CD14-positive monocyte (primary cell): ENCODE measurements at regions not wholly inside any gene's neighbourhood (a gene's known extent, or its start where the extent isn't known, plus 50 kb on each side); places are given as distances from the start of the nearest gene placed in this dataset.

Experiments
- DNase-seq, 3 donors: peaks; one replicate each; pipeline ENCODE4 v3.0.0-alpha.2; 2011 to 2022
- H2AFZ ChIP-seq: 2 replicates; pipeline ENCODE4 v1.6.0; 2012; ENCODE audit warnings: mild to moderate bottlenecking, low read depth, low read length, inconsistent platforms; ENCODE audit not compliant: insufficient read depth, poor library complexity, severe bottlenecking
- H3K27ac ChIP-seq, 2 donors: 1 replicate in 1 of 2; 2 replicates in 1 of 2; pipeline ENCODE4 v1.5.1; 2012 to 2013; ENCODE audit warnings: low read length in 2 of 2, control low read depth in 1 of 2, inconsistent platforms in 1 of 2, low read depth in 1 of 2, mild to moderate bottlenecking in 1 of 2
- H3K27me3 ChIP-seq, 2 donors: one replicate each; pipeline versions ENCODE4 v1.6.0 to v1.6.1; 2011 to 2013; ENCODE audit warnings: low read length in 2 of 2; ENCODE audit not compliant: control insufficient read depth in 2 of 2, insufficient read depth in 2 of 2
- H3K36me3 ChIP-seq, 2 donors: replicated peaks in 1 of 2; 1 replicate in 1 of 2; 2 replicates in 1 of 2; pipeline versions ENCODE4 v1.5.1 to v1.6.1; 2012 to 2013; ENCODE audit warnings: low read length in 2 of 2, control low read depth in 1 of 2, inconsistent platforms in 1 of 2, mild to moderate bottlenecking in 1 of 2; ENCODE audit not compliant: insufficient read depth in 2 of 2, control insufficient read depth in 1 of 2
- H3K4me1 ChIP-seq, 2 donors: 1 replicate in 1 of 2; 2 replicates in 1 of 2; pipeline versions ENCODE4 v1.5.1 to v1.6.1; 2012 to 2013; ENCODE audit warnings: low read length in 2 of 2, control low read depth in 1 of 2, inconsistent platforms in 1 of 2, mild to moderate bottlenecking in 1 of 2, moderate library complexity in 1 of 2; ENCODE audit not compliant: insufficient read depth in 2 of 2, control insufficient read depth in 1 of 2
- H3K4me2 ChIP-seq: replicated peaks from 2 replicates; pipeline ENCODE3; 2012; ENCODE audit warnings: low read length, moderate library complexity, mild to moderate bottlenecking; ENCODE audit not compliant: poor library complexity, severe bottlenecking; ENCODE audit errors: extremely low read depth
- H3K4me3 ChIP-seq, 3 experiments: fragments of 200-600 bp in 1 of 3; sonication (generic) in 1 of 3; replicated peaks in 1 of 3; 1 replicate in 2 of 3; 2 replicates in 1 of 3; pipeline ENCODE4 v1.5.1; 2011 to 2013; ENCODE audit warnings: low read length in 3 of 3, mild to moderate bottlenecking in 3 of 3, control low read depth in 2 of 3, low read depth in 2 of 3, inconsistent platforms in 1 of 3, moderate library complexity in 1 of 3
- H3K79me2 ChIP-seq: 2 replicates; pipeline ENCODE4 v1.6.0; 2012; ENCODE audit warnings: mild to moderate bottlenecking, control low read depth, inconsistent platforms, low read length, moderate library complexity; ENCODE audit not compliant: insufficient read depth
- H3K9ac ChIP-seq: 2 replicates; pipeline ENCODE4 v1.6.0; 2017; ENCODE audit warnings: low read length, mild to moderate bottlenecking; ENCODE audit not compliant: insufficient read depth, poor library complexity, severe bottlenecking
- H3K9me3 ChIP-seq, 2 donors: replicated peaks in 1 of 2; 1 replicate in 1 of 2; 2 replicates in 1 of 2; pipeline versions ENCODE4 v1.5.1 to v1.6.1; 2012 to 2013; ENCODE audit warnings: low read length in 2 of 2, control low read depth in 1 of 2; ENCODE audit not compliant: control insufficient read depth in 1 of 2, insufficient read depth in 1 of 2
- H4K20me1 ChIP-seq: 2 replicates; pipeline ENCODE4 v1.6.0; 2012; ENCODE audit warnings: mild to moderate bottlenecking, low read length, control low read depth, moderate library complexity; ENCODE audit not compliant: insufficient read depth
- H3K27ac Mint-ChIP-seq, 7 donors: one replicate each; pipeline ENCODE4 v1.8.0; 2020; ENCODE audit warnings: mild to moderate bottlenecking in 7 of 7, mixed read lengths in 7 of 7, moderate library complexity in 6 of 7, inconsistent platforms in 2 of 7
- H3K27me3 Mint-ChIP-seq, 3 donors: one replicate each; pipeline ENCODE4 v1.8.0; 2021 to 2022; ENCODE audit warnings: low read depth in 3 of 3, mild to moderate bottlenecking in 3 of 3, mixed read lengths in 3 of 3, moderate library complexity in 3 of 3, inconsistent platforms in 1 of 3
- H3K36me3 Mint-ChIP-seq, 2 donors: one replicate each; pipeline ENCODE4 v1.8.0; 2020; ENCODE audit warnings: mixed read lengths in 2 of 2, inconsistent platforms in 1 of 2, mild to moderate bottlenecking in 1 of 2
- H3K4me1 Mint-ChIP-seq: one replicate; pipeline ENCODE4 v1.8.0; 2020; ENCODE audit warnings: mild to moderate bottlenecking, mixed read lengths
- H3K4me3 Mint-ChIP-seq, 2 donors: one replicate each; pipeline ENCODE4 v1.8.0; 2020; ENCODE audit warnings: mild to moderate bottlenecking in 2 of 2, mixed read lengths in 2 of 2, moderate library complexity in 1 of 2
- H3K9me3 Mint-ChIP-seq, 7 donors: one replicate each; pipeline ENCODE4 v1.8.0; 2020 to 2022; ENCODE audit warnings: mixed read lengths in 7 of 7, mild to moderate bottlenecking in 6 of 7, moderate library complexity in 6 of 7, inconsistent platforms in 2 of 7
- CTCF ChIP-seq: fragments of 200-600 bp; IDR thresholded peaks from one replicate; pipeline ENCODE4 v1.8.0; 2022; ENCODE audit warnings: antibody characterized with exemption, mild to moderate bottlenecking
- WGBS: methylation state at CpG from one replicate; pipeline ENCODE4 v1.1.5; 2013; ENCODE audit warnings: missing lambda C conversion rate; ENCODE audit not compliant: insufficient coverage; 5-methylcytosine and 5-hydroxymethylcytosine counted together
- intact Hi-C, 2 donors: fragments of 100-400 bp; cut with micrococcal nuclease; formaldehyde crosslinking; loops; one replicate each; pipeline versions ENCODE4 v1.15.0 to v1.15.1; 2023

- H3K4me1 Mint-ChIP-seq, result peaks cover 2% of the 10 kb centered on the region
- no peak overlapping the region for H3K4me3 ChIP-seq
- 75% methylated on average over 8 of the region's 10 CpGs for WGBS
- no peaks in the 10 kb centered on the region for H3K4me1 ChIP-seq
- no peak overlapping the region for H3K4me2 ChIP-seq
- H3K9me3 ChIP-seq, result no peaks in the 10 kb centered on the region
- TF ChIP-seq CTCF, result no peak
- no peak overlapping the region for H3K27ac Mint-ChIP-seq
- H3K4me3 Mint-ChIP-seq, result no peak overlapping the region
- intact Hi-C loops, result no loop called here
- H3K36me3 ChIP-seq, result no peaks in the 10 kb centered on the region
- H3K27ac ChIP-seq, result no peak overlapping the region
- no peaks in the 10 kb centered on the region for H4K20me1 ChIP-seq
- peaks cover 0 to 2% of the 10 kb centered on the region in 2 donors for H3K27me3 ChIP-seq
- H3K9ac ChIP-seq, result no peak overlapping the region
- DNase-seq, result no peak
- H3K9me3 Mint-ChIP-seq, result peaks cover 0 to 10% (median 2%) of the 10 kb centered on the region in 7 donors
- H2AFZ ChIP-seq, result no peak overlapping the region
- peaks cover 8 to 10% (median 8%) of the 10 kb centered on the region in 3 donors for H3K27me3 Mint-ChIP-seq
- no peaks in the 10 kb centered on the region for H3K79me2 ChIP-seq
- H3K36me3 Mint-ChIP-seq, result no peaks in the 10 kb centered on the region
These were observed 205.3 kb upstream of the LINGO1 start for GRCh38 chr15:77838061-77838460.

GRCh38 chr15:77837649-77838025, 204.9 kb upstream of the LINGO1 start:
- no peaks in the 10 kb centered on the region for H4K20me1 ChIP-seq
- Mint-ChIP-seq H3K4me1 (peaks cover 2% of the 10 kb centered on the region), H3K4me3 (no peak overlapping the region), H3K27me3 (peaks cover 8 to 10% (median 9%) of the 10 kb centered on the region in 3 donors), H3K9me3 (peaks cover 0 to 10% (median 2%) of the 10 kb centered on the region in 7 donors), H3K27ac (no peak overlapping the region), H3K36me3 (no peaks in the 10 kb centered on the region)
- no peak for DNase-seq
- WGBS, result 97% methylated on average over 4 of the region's 6 CpGs
- intact Hi-C loops, result no loop called here
- H3K36me3 ChIP-seq, result no peaks in the 10 kb centered on the region
- H3K4me3 ChIP-seq, result no peak overlapping the region
- H3K27ac ChIP-seq, result no peak overlapping the region
- no peak overlapping the region for H3K4me2 ChIP-seq
- no peak overlapping the region for H2AFZ ChIP-seq
- TF ChIP-seq CTCF, result no peak
- H3K9ac ChIP-seq, result no peak overlapping the region
- H3K9me3 ChIP-seq, result no peaks in the 10 kb centered on the region
- H3K27me3 ChIP-seq, result peaks cover 0 to 2% of the 10 kb centered on the region in 2 donors
- H3K4me1 ChIP-seq, result no peaks in the 10 kb centered on the region
- no peaks in the 10 kb centered on the region for H3K79me2 ChIP-seq
